Stimulated activated CD4-positive, alpha-beta T cell treated with anti-CD3 and anti-CD28 coated beads, Interleukin-1b, Interleukin-23, amount 100 ng/mL, for 1 hour (primary cell): ENCODE measurements at regions not wholly inside any gene's neighbourhood (a gene's known extent, or its start where the extent isn't known, plus 50 kb on each side); places are given as distances from the start of the nearest gene placed in this dataset.

Experiments
- DNase-seq, 2 donors: peaks; one replicate each; pipeline ENCODE4 v3.0.0-alpha.2; 2020; ENCODE audit warnings: low read depth in 2 of 2

GRCh38 chr14:101209594-101209993 is 306.1 kb upstream of the RTL1 start:
- no peak for DNase-seq

GRCh38 chr14:101215266-101215665 is 311.7 kb upstream of the RTL1 start:
- DNase-seq = no peak

- DNase-seq = no peak
Observed at GRCh38 chr14:101215927-101216326, 312.4 kb upstream of the RTL1 start.

- DNase-seq = no peak
Observed at GRCh38 chr14:101216366-101217079, 313.0 kb upstream of the RTL1 start.

- DNase-seq = no peak
Observed at GRCh38 chr14:101217080-101217463, 313.6 kb upstream of the RTL1 start.

GRCh38 chr14:101217616-101218371 is 314.3 kb upstream of the RTL1 start:
- no peak for DNase-seq

GRCh38 chr14:101219896-101220703 is 316.6 kb upstream of the RTL1 start:
- no peak for DNase-seq

GRCh38 chr14:101220921-101221510 is 317.5 kb upstream of the RTL1 start:
- no peak for DNase-seq

- DNase-seq = no peak
Observed at GRCh38 chr14:101221549-101222160, 318.1 kb upstream of the RTL1 start.

GRCh38 chr14:101222362-101223070 is 319.0 kb upstream of the RTL1 start:
- no peak for DNase-seq

GRCh38 chr14:101223127-101223526 is 319.6 kb upstream of the RTL1 start:
- DNase-seq = no peak

- DNase-seq = no peak
Observed at GRCh38 chr14:101223561-101224162, 320.1 kb upstream of the RTL1 start.

GRCh38 chr14:101224356-101225156 is 321.0 kb upstream of the RTL1 start:
- DNase-seq = no peak

GRCh38 chr14:101225157-101226152 is 321.9 kb upstream of the RTL1 start:
- DNase-seq = no peak

- no peak for DNase-seq
Observed at GRCh38 chr14:101226265-101226602, 322.7 kb upstream of the RTL1 start.

GRCh38 chr14:101226603-101227425 is 323.3 kb upstream of the RTL1 start:
- no peak for DNase-seq
